ENCODE measurements at regions not wholly inside any gene's neighbourhood (a gene's known extent, or its start where the extent isn't known, plus 50 kb on each side); places are given as distances from the start of the nearest gene placed in this dataset.
"Not testable (repeated sequence)": the region's sequence is repeated elsewhere in the genome, so short reads cannot be mapped to it uniquely, and the experiment has no call there.

DNA sequence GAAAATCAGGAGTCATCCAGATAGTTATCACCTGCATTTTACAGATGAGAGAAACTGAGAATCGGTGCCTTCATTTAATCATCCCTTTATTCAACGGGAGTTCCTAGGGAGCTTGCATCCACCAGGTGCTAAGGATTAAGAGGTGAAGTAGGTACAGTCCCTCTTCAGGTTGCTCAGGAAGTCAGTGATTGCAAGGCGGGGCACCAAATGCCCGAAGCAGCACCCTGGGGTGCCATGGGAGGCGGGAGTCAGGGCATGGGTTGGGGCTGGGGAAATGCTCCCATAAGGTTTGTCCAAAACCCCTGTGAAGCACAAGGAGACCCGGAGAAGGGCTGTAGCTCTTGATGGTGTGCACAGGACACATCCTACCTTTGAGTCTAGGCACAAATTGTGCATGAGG, 98.8 kb upstream of the KLF4 start:
- no peak for DNase-seq (ENCODE audit: low read depth)

- DNase-seq (ENCODE audit: low read depth): peak; percentile 37
Observed at GRCh38 chr9:107587191-107587963, 97.8 kb upstream of the KLF4 start.

DNA sequence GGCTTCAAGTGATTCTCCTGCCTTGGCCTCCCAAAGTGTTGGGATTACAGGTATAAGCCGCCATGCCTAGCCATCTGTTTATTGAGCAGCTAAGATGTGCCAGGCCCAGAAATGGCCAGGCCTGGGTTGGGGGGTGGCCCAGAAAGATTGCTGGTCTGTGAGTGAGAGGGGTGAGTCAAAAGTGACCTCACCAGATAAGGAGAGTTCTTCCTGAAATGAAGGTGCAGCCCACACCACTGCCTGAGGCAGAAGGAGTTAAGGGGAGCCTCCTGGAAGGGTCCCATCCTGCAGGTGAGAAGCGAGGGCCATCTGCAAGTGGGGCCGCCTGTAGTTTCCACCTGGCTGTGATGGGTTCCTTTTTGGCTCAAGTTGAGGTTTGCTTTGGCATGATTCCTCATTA, 96.9 kb upstream of the KLF4 start:
- DNase-seq (ENCODE audit: low read depth): no peak

- no peak for DNase-seq (ENCODE audit: low read depth)
Observed at GRCh38 chr9:107585465-107585864, 95.9 kb upstream of the KLF4 start.

DNA sequence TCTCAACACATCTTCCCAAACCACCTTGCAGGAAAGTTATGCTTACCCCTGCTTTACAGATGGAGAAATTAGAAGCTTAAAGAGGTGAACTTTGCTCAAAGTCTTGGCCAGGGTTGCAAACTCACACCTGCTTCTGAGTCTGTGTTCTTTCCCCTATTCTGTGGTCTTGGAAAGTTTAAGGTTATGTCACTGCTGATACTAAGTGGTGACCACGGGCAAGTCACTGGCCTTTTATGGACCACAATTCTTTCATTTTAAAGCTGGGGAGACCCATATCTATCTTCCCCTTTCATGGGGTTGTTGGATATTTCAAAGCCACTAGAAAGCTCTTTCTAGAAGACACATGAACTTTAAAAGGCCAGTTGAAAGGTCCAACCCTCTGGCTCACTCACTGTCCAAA, 95.4 kb upstream of the KLF4 start:
- no peak for DNase-seq (ENCODE audit: low read depth)

DNA sequence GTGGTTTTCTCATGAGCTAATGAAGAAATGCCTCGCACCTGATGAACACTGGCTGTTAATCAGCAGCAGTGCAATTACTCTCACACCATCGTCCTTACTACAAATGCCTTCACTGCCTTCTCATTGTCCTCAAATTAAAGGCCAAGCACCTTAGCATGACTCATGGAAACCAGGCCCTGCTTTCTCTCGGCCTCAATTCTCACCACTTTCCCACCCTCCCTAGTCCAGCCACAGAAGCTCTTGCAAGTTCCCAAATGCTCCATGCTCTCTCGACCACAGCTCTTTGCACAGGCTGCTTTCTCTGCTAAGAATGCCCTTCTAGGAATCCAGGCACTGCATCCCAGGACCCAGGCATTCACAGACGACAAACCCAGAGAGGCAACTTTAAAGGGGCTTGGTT, 94.6 kb upstream of the KLF4 start:
- DNase-seq (ENCODE audit: low read depth): no peak

- no peak for DNase-seq (ENCODE audit: low read depth)
Observed at GRCh38 chr9:107577140-107577776, 87.7 kb upstream of the KLF4 start.

DNA sequence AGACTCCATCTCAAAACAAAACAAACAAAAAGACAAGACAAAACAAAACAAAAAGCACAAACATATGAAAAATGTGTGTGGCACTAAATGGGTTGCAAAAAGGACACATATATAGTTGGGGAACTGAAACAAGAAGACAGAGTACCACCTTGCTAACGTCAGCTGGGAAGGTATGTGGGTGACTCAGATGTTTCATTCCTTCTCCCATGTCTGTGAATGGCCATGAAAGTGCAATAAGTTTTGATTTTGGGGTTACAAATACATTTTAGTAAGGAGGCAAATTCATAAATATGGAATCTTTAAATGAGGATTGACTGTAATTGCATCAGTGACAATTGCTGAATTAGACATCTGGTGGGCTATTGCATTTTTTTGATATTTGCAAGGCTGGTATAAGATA, 81.6 kb upstream of the KLF4 start:
- DNase-seq (ENCODE audit: low read depth): no peak

- no peak for DNase-seq (ENCODE audit: low read depth)
Observed at GRCh38 chr9:107569174-107569573, 79.6 kb upstream of the KLF4 start.

DNA sequence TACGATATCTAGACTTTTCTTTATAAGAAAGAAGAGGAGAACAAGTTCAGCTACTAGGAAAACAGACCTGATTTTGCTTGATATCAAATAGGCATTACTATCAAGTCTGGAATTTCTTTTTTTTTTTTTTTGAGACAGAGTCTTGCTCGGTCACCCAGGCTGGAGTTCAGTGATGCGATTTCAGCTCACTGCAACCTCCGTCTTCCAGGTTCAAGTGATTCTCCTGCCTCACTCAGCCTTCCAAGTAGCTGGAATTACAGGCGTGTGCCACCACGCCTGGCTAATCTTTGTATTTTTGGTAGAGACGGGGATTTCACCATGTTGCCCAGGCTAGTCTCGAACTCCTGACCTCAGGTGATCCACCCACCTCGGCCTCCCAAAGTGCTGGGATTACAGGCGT, 78.8 kb upstream of the KLF4 start:
- not testable (repeated sequence) for DNase-seq (ENCODE audit: low read depth)

DNA sequence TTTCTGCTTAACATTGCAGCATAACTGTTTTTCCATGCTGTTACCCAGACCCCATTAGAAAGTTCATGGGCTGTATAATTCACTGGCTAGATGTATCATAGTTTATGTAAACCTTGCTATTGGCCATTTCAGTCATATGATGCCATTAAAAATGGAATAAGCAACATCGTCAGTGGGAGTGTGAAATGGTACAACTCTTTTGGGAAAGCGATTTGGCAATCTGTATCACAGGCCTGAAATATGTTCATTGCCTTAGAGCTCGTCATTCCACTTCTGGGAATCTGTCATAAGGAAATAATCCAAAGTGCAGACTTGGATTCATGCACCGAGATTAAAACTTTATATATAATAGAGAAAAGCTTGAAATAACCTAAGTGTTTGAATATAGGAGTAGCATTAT, 77.9 kb upstream of the KLF4 start:
- no peak for DNase-seq (ENCODE audit: low read depth)

- no peak for DNase-seq (ENCODE audit: low read depth)
Observed at GRCh38 chr9:107566611-107567061, 77.1 kb upstream of the KLF4 start.

DNA sequence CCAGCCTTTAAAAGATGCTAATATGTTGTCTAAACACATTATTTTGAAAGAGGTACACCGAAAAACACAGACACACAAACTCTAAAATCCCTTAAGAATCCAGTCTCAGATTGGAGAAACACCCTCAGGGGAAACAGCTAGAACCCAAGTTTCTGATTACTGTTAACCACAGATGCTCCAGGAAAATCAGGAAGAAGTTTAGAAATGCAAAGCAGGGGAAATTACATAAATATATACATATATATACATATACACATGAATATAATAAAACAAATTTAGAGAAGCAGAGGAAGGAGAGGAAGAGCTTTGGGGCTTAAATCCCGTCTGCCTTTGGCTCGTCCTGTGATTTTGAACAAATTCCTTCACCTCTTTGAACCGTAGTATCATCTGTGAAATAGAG, 73.2 kb upstream of the KLF4 start:
- no peak for DNase-seq (ENCODE audit: low read depth)

GRCh38 chr9:107559494-107560086, 70.0 kb upstream of the KLF4 start:
- no peak for DNase-seq (ENCODE audit: low read depth)

DNA sequence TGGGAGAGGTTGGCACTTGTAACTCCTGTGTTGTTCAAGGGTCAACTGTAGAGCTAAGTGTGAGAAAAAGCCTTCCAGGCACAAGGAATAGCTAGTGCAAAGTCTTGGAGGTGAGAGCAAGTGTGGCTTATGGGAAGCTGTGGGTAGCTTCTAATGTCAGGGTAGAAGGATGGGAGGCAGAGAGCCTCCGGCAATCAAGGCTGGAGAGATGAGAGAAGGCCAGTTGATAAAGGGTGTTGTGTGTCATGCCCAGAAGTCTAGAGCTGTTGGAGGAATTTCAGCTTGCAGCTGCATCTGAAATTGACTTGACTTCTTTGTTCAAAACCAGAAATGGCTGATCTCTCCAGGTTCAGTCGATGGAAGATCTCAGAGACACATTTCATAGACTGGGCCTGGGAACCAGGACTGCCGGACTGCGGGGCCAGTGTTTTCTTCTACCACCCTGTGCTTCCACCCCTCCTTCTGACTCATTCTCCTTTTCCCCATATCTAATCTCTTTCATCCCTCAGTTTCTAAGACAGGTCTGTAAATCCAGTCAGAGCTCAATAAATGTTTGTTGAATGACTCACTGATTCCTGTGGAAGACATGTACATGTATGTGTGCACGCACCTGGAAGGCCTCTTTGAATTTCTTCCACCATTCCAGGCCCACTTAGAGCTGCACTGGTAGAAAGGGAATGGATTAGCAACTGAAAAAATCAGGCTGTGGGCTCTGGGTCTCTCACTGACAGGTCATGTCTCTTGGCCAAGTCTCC, 67.8 kb upstream of the KLF4 start:
- DNase-seq (ENCODE audit: low read depth): peak; percentile 70

- DNase-seq (ENCODE audit: low read depth): no peak
Observed at GRCh38 chr9:107554636-107555035, 65.1 kb upstream of the KLF4 start.

DNA sequence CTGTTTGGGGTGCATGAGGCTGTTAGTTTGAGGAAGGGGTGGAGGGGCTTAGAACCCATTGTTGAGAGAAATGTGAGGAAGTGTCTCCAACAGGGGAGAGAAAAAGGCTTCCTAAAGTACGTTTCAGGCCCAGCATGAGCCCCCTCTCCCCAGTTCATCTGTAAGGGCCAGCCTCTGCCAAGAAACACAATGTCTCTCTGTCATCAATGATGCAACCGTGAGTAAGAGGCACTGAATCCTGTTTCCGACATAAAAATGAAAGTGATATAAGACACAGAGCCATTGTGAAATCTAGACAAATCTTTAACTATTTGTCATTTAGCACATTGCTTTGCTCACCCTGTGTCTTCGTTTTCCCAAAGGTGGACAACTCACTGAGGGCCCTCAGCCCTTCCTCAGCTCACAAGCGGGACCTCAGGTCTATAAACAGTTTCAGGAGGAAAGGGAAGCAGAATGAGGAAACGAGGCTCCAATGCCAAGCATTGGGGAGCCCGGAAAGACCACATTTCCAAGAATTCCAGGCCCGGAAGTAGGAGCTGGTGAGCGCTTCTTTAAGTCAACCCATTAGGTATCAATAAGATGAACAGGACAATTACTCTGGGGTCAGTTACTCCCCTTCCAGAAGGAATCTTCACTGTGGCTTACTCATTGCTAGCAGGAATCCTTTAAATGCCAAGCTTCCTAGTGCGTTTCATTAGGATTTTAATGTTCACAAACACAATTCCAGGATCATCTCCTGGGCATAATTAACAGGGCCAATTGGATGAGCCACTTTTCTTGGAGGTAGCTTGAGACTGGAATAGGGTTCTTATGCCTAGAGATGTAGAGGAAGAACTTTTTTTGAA, 59.0 kb upstream of the KLF4 start:
- DNase-seq (ENCODE audit: low read depth): peak; percentile 86

GRCh38 chr9:107547772-107548297, 58.3 kb upstream of the KLF4 start:
- no peak for DNase-seq (ENCODE audit: low read depth)

GRCh38 chr9:107547303-107547702, 57.7 kb upstream of the KLF4 start:
- DNase-seq (ENCODE audit: low read depth): no peak

DNA sequence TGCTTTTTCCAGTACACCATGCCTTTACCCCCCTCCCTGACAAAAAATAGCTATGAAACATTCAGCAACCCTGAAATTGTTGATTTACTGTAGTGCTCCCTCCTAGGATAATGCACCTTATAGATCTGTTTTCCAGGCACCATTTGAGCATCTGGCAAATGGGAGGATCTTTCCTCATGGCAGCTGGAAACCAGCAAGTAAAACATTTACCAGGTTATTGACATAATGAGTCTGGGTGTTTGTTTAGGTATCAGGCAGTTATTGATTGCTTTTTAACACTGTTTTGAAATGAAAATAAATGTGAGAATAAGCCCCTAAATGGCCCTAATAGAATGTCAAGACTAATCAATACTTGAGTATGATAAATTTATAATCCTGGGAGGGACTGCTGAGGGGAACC, 57.3 kb upstream of the KLF4 start:
- DNase-seq (ENCODE audit: low read depth): no peak

DNA sequence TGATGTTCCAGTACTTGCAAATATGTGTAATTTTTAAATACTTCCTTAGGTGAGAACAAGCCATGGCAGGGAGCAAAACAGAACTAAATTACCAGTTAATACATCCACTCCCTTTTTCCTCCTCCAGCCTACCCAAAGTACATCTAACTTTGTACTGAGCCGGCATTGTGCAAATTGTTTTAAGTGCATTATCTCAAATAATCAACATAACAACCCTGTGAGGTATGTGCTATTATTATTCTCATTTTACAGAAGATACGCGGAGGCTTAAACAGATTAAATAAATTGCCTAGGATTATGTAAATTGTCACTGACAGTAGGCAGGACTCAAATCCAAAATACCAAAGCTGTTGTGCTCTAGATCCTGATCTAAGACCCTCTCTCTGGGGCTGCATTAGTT, 55.5 kb upstream of the KLF4 start:
- no peak for DNase-seq (ENCODE audit: low read depth)

All from RPMI7951 (cell line).